ENCODE measurements at regions not wholly inside any gene's neighbourhood (a gene's known extent, or its start where the extent isn't known, plus 50 kb on each side); places are given as distances from the start of the nearest gene placed in this dataset.

DNA sequence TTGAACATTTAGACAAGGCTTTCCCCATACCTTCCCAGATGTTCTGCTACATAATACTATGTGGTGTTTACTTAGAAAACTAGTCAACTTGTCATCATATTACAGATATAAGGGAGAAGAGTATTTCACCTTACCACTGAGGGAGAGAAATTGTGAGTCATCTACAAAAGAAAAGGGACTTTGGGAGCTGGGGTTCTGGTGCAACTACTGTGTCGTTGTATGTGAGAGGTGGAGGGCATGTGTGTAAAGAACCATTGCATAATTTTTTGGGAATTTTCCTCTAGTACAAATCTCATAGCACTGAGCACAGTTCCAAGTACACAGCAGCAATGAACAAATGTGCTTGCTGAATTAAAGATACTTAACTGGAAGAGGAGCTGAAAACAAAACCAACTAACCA is 665.6 kb downstream of the DHX35 start:
- intact Hi-C loops (cut with DNase I, micrococcal nuclease) = no loop called here
- H3K27ac ChIP-seq (ENCODE audit: low read depth in 1 of 2, low read length in 2 of 2) = no peak overlapping the region

DNA sequence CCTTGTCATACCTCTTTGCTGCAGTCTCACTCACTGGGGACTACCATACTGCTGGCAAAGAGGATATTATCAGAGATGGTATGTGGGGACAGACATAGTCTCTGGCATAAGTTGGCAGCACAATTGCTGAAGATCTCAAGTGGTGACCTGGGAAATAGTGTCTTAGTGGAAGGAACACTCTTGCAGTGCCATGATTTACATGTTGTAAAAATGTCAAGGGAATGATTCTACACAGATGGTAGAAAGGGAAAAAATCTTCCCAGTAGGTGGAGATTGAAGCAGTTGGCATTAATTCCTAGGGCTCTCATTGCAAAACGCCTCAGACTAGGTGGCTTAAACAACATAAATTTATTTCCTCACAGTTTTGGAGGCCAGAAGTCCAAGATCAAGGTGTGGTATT is 662.2 kb downstream of the DHX35 start:
- H3K4me3 ChIP-seq (ENCODE audit: low read length) = no peak overlapping the region
- DNase-seq = no peak
- Mint-ChIP-seq H3K4me1 (ENCODE audit: low read depth) (no peaks in the 10 kb centered on the region), H3K27ac (no peak overlapping the region), H3K27me3 (no peaks in the 10 kb centered on the region), H3K36me3 (ENCODE audit: low read depth) (no peaks in the 10 kb centered on the region), H3K9me3 (no peaks in the 10 kb centered on the region), H3K4me3 (no peak overlapping the region)
- H3K9me3 ChIP-seq (ENCODE audit: control insufficient read depth in 1 of 2, insufficient read depth in 1 of 2, low read length in 2 of 2) = peaks cover 0 to 3% of the 10 kb centered on the region in 2 experiments
- TF ChIP-seq, protein P1, sequence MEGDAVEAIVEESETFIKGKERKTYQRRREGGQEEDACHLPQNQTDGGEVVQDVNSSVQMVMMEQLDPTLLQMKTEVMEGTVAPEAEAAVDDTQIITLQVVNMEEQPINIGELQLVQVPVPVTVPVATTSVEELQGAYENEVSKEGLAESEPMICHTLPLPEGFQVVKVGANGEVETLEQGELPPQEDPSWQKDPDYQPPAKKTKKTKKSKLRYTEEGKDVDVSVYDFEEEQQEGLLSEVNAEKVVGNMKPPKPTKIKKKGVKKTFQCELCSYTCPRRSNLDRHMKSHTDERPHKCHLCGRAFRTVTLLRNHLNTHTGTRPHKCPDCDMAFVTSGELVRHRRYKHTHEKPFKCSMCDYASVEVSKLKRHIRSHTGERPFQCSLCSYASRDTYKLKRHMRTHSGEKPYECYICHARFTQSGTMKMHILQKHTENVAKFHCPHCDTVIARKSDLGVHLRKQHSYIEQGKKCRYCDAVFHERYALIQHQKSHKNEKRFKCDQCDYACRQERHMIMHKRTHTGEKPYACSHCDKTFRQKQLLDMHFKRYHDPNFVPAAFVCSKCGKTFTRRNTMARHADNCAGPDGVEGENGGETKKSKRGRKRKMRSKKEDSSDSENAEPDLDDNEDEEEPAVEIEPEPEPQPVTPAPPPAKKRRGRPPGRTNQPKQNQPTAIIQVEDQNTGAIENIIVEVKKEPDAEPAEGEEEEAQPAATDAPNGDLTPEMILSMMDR (IDR thresholded peaks at IDR 0.05) = no peak
- ChIA-PET POLR2A (no interaction called here), CTCF (no interaction called here)
- intact Hi-C loops (cut with DNase I, micrococcal nuclease) = no loop called here
- H3K27me3 ChIP-seq (ENCODE audit: control insufficient read depth in 1 of 2, insufficient read depth in 2 of 2, low read length in 2 of 2) = no peaks in the 10 kb centered on the region
- no peak overlapping the region for H3K27ac ChIP-seq (ENCODE audit: low read depth in 1 of 2, low read length in 2 of 2)
- ATAC-seq (ENCODE audit: poor library complexity) = no peak
- H3K4me1 ChIP-seq (ENCODE audit: insufficient read depth, low read length) = no peaks in the 10 kb centered on the region
- no peaks in the 10 kb centered on the region for H3K36me3 ChIP-seq (ENCODE audit: insufficient read depth, low read length)

More for the DNA sequence above, 665.6 kb downstream of the DHX35 start:
- Mint-ChIP-seq H3K36me3 (ENCODE audit: low read depth) (no peaks in the 10 kb centered on the region), H3K9me3 (no peaks in the 10 kb centered on the region), H3K27ac (no peak overlapping the region), H3K4me3 (no peak overlapping the region), H3K4me1 (ENCODE audit: low read depth) (no peaks in the 10 kb centered on the region), H3K27me3 (no peaks in the 10 kb centered on the region)
- TF ChIP-seq, protein P1 (IDR thresholded peaks at IDR 0.05) = no peak
- no peak for ATAC-seq (ENCODE audit: poor library complexity)
- Histone ChIP-seq H3K4me1 (ENCODE audit: insufficient read depth, low read length) (no peaks in the 10 kb centered on the region), H3K36me3 (ENCODE audit: insufficient read depth, low read length) (no peaks in the 10 kb centered on the region), H3K27me3 (ENCODE audit: control insufficient read depth in 1 of 2, insufficient read depth in 2 of 2, low read length in 2 of 2) (no peaks in the 10 kb centered on the region), H3K4me3 (ENCODE audit: low read length) (no peak overlapping the region), H3K9me3 (ENCODE audit: control insufficient read depth in 1 of 2, insufficient read depth in 1 of 2, low read length in 2 of 2) (no peaks in the 10 kb centered on the region)
- POLR2A ChIA-PET = no interaction called here
- no peak for DNase-seq
- CTCF ChIA-PET = no interaction called here

DNA sequence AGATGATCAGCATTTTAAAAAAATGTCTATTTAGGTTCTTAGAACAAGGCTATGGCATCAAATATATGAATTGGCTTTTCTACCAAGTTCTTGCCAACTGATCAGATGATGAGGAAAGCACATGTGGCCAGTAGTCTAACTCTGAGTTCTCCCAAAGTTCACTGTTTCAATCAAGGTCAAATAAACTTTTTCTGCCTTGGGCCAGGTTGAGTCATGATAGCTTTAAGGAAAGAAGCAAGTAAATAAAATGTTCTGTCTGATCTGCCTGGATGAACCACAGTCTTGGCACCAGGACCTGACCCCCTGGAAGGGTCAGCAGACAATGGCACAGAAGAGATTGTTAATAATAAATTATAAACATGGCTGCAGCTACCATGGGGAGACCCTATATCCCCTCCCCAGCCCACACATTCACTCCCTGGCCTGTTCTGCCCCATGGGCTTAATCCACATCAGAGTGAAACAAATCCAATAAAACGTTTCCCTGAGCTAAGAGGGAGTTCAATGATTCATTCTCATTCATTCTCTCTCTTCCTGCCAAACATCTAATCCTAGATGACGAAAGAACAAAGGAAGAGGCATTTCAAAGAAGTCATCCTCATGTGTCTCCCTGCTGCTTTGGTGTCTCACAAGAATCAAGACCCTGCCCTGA is 661.6 kb downstream of the DHX35 start:
- intact Hi-C loops (cut with DNase I, micrococcal nuclease) = no loop called here
- no peak overlapping the region for H3K4me3 ChIP-seq (ENCODE audit: low read length)
- H3K4me3 Mint-ChIP-seq = no peak overlapping the region
- no peaks in the 10 kb centered on the region for H3K27me3 ChIP-seq (ENCODE audit: control insufficient read depth in 1 of 2, insufficient read depth in 2 of 2, low read length in 2 of 2)
- TF ChIP-seq, protein P1 (IDR thresholded peaks at IDR 0.05) = no peak
- H3K4me1 Mint-ChIP-seq (ENCODE audit: low read depth) = no peaks in the 10 kb centered on the region
- no peak for DNase-seq
- H3K9me3 ChIP-seq (ENCODE audit: control insufficient read depth in 1 of 2, insufficient read depth in 1 of 2, low read length in 2 of 2) = peaks cover 0 to 3% of the 10 kb centered on the region in 2 experiments
- H3K36me3 ChIP-seq (ENCODE audit: insufficient read depth, low read length) = no peaks in the 10 kb centered on the region
- no peaks in the 10 kb centered on the region for H3K9me3 Mint-ChIP-seq
- no peak overlapping the region for H3K27ac ChIP-seq (ENCODE audit: low read depth in 1 of 2, low read length in 2 of 2)
- H3K27me3 Mint-ChIP-seq = no peaks in the 10 kb centered on the region
- POLR2A ChIA-PET = no interaction called here
- H3K4me1 ChIP-seq (ENCODE audit: insufficient read depth, low read length) = no peaks in the 10 kb centered on the region
- CTCF ChIA-PET = no interaction called here
- no peak for ATAC-seq (ENCODE audit: poor library complexity)
- no peaks in the 10 kb centered on the region for H3K36me3 Mint-ChIP-seq (ENCODE audit: low read depth)
- no peak overlapping the region for H3K27ac Mint-ChIP-seq
